GM23338 (cell line): ENCODE measurements at regions not wholly inside any gene's neighbourhood (a gene's known extent, or its start where the extent isn't known, plus 50 kb on each side); places are given as distances from the start of the nearest gene placed in this dataset.

Source experiments
- CREB1 ChIP-seq: fragments of 250-450 bp; sonication (Bioruptor Pico); IDR thresholded peaks from 2 replicates; pipeline ENCODE4 v1.5.0; 2020; ENCODE audit warnings: low read depth, mild to moderate bottlenecking, moderate library complexity
- CTCF ChIP-seq, 2 experiments: fragments of 200-600 bp in 1 of 2; sonication (generic) in 1 of 2; conservative IDR thresholded peaks; 2 replicates each; pipeline versions ENCODE4 v1.5.1 to v1.6.1; 2016 to 2017; ENCODE audit warnings: antibody characterized with exemption in 2 of 2, low read depth in 2 of 2, mild to moderate bottlenecking in 2 of 2, moderate library complexity in 1 of 2
- EZH2 ChIP-seq: fragments of 200-600 bp; sonication (generic); IDR thresholded peaks from one replicate; pipeline ENCODE4 v1.8.0; 2017; ENCODE audit warnings: antibody characterized with exemption, mild to moderate bottlenecking, low read depth; ENCODE audit not compliant: unreplicated experiment
- EZH2phosphoT487 ChIP-seq: fragments of 200-600 bp; sonication (generic); IDR thresholded peaks from one replicate; pipeline ENCODE4 v1.8.1; 2018; ENCODE audit warnings: antibody characterized with exemption; ENCODE audit not compliant: unreplicated experiment
- JUNB ChIP-seq: IDR thresholded peaks from one replicate; pipeline ENCODE4 v1.6.1; 2016; ENCODE audit warnings: antibody characterized with exemption; ENCODE audit not compliant: unreplicated experiment
- NANOG ChIP-seq: IDR thresholded peaks from 2 replicates; pipeline ENCODE4 v1.6.1; 2016; ENCODE audit warnings: antibody characterized with exemption, borderline replicate concordance
- POLR2AphosphoS5 ChIP-seq: IDR thresholded peaks from 2 replicates; pipeline ENCODE4 v1.6.1; 2016; ENCODE audit warnings: antibody characterized with exemption, low read depth
- REST ChIP-seq: IDR thresholded peaks from one replicate; pipeline ENCODE4 v1.6.1; 2018; ENCODE audit warnings: antibody characterized with exemption; ENCODE audit not compliant: unreplicated experiment
- STAT1 ChIP-seq: IDR thresholded peaks from one replicate; pipeline ENCODE4 v1.6.1; 2016; ENCODE audit warnings: antibody characterized with exemption; ENCODE audit not compliant: unreplicated experiment
- ZNF331 ChIP-seq: fragments of 250-450 bp; sonication (Bioruptor Pico); IDR thresholded peaks from 2 replicates; pipeline ENCODE4 v1.5.0; 2020; ENCODE audit warnings: low read depth, mild to moderate bottlenecking, moderate library complexity
- TF ChIP-seq, protein P1 (sequence below): IDR thresholded peaks from 2 replicates; pipeline ENCODE4 v1.6.1; 2016; ENCODE audit warnings: antibody characterized with exemption

GRCh38 chr17:21474815-21475214 is 98.7 kb downstream of the KCNJ12 start:
- TF ChIP-seq CTCF (conservative IDR thresholded peaks at IDR 0.05; ENCODE audit: low read depth in 2 of 2) = no peak
- TF ChIP-seq POLR2AphosphoS5 = no peak
- no peak for TF ChIP-seq CREB1 (CRISPR knock-in tag)
- TF ChIP-seq EZH2 = no peak
- no peak for TF ChIP-seq REST
- no peak for TF ChIP-seq EZH2phosphoT487
- no peak for TF ChIP-seq JUNB
- TF ChIP-seq NANOG = no peak
- no peak for TF ChIP-seq ZNF331
- TF ChIP-seq, protein P1, sequence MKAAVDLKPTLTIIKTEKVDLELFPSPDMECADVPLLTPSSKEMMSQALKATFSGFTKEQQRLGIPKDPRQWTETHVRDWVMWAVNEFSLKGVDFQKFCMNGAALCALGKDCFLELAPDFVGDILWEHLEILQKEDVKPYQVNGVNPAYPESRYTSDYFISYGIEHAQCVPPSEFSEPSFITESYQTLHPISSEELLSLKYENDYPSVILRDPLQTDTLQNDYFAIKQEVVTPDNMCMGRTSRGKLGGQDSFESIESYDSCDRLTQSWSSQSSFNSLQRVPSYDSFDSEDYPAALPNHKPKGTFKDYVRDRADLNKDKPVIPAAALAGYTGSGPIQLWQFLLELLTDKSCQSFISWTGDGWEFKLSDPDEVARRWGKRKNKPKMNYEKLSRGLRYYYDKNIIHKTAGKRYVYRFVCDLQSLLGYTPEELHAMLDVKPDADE = no peak
- TF ChIP-seq STAT1 = no peak
